AG08396 (cell line): ENCODE measurements at regions not wholly inside any gene's neighbourhood (a gene's known extent, or its start where the extent isn't known, plus 50 kb on each side); places are given as distances from the start of the nearest gene placed in this dataset.
"Not testable (repeated sequence)": the region's sequence is repeated elsewhere in the genome, so short reads cannot be mapped to it uniquely, and the experiment has no call there.

Experiments
- DNase-seq: peaks from one replicate; pipeline ENCODE4 v3.0.0; 2012; ENCODE audit warnings: low spot score, mixed read lengths

DNA sequence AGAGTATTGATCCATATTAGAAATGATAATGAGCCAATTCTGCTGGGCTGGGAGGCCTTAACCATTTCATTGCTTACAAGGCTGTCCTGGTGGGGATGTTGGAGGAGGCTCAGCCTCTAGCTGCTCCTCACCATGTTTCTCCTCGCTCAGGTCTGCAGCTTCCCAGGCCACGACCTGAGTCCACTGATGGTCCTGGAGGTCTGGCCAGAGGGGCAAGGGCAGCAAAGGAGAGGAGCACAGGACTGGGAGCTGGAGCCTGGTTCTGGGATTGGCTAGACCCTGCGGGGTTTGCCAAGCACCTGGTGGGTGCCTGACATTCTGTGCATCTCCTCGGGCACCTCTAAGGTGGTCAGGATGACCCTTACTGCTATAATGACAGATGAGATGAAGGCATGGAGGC is 92.6 kb downstream of the KIF26A start:
- no peak for DNase-seq

DNA sequence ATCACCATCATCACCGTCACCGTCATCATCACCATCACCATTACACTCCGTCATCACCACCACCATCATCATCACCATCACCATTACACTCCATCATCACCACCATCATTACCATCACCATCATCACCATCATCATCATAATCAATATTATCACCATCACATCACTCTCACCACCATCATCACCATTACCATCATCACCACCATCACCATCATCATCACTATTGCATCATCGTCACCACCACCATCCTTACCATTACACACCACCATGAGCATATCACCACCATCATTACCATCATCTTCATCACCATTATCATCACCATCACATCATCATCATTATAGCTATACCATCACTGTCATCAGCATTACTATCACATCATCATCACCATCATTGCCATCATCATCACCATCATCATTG is 93.7 kb downstream of the KIF26A start:
- no peak for DNase-seq

DNA sequence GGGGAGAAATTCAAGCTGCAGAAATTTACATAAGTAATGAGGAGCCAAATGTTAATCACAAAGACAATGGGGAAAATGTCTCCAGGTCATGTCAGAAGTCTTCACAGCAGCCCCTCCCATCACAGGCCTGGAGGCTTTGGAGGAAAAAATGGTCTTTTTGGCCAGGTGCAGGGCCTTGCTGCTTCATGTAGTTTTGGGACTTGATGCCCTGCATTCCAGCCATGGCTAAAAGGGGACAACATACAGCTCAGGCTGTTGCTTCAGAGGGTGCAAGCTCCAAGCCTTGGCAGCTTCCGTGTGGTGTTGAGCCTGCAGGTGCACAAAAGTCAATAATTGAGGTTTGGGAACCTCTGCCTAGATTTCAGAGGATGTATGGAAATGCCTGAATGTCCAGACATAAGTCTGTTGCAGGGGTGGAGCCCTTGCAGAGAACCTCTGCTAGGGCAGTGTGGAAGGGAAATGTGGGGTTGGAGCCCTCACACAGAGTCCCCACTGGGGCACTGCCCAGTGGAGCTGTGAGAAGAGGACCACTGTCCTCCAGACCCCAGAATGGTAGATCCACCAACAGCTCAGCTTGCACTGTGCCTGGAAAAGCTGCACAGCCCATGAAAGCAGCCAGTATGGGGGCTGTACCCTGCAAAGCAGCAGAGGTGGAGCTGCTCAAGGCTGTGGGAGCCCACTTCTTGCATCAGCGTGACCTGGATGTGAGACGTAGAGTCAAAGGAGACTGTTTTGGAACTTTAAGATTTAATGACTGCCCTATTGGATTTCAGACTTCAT is 95.8 kb downstream of the KIF26A start:
- not testable (repeated sequence) for DNase-seq

DNA sequence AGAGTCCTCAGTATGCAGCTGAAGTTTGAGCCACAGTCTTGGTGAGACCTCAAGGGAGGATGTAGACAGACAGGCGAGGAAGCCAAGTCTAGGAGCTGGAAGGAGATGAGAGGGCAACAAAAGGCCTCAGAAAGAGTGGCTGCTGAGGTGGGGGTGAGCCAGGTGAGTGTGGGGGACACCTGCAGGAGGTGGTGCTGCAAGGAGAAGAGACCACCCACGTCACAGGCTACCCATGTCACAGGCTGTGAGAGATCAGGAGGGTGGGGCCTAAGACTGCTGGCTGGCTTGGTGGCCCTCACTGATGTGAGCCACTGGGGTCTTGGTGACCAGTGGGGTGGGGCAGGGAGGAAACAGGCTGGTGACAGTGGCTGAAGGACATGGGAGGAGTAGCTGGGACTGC is 97.3 kb downstream of the KIF26A start:
- no peak for DNase-seq

DNA sequence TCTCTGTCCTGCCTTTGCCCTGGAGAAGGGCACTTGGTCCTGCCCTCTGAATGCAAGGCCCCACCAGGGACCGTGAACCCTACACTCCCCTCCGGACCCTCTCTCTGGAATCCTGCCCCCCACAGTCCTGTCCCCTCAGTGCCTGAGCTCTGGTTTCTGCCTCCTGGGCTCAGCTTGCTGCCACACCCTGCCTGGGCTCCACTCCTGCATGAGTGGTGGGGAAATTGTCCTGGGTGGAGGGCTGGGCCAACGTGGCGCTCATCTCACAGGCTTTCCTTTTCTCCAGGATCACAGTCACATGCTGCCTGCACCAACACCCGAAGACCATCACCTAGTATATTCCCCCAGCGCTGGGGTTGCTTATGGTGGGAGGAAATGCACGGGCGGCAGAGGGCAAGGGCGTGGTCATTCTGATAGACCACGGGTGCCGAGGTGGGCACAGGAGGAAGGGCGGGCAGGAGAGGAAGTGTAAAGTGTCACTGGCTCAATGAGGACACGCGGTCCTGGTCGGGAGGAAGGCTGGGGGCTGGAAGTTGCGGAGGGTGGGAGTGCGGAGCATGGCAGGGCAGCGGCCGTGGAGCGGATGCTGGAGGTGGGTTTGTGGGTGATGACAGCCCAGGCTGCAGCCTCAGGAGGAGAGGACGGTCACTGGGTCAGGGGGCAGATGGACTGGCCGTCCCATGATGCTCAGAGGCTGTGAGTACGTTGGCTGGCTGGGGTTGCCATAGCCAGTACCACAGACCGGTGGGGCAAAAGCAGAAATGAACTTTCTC is 99.5 kb downstream of the KIF26A start:
- no peak for DNase-seq

DNA sequence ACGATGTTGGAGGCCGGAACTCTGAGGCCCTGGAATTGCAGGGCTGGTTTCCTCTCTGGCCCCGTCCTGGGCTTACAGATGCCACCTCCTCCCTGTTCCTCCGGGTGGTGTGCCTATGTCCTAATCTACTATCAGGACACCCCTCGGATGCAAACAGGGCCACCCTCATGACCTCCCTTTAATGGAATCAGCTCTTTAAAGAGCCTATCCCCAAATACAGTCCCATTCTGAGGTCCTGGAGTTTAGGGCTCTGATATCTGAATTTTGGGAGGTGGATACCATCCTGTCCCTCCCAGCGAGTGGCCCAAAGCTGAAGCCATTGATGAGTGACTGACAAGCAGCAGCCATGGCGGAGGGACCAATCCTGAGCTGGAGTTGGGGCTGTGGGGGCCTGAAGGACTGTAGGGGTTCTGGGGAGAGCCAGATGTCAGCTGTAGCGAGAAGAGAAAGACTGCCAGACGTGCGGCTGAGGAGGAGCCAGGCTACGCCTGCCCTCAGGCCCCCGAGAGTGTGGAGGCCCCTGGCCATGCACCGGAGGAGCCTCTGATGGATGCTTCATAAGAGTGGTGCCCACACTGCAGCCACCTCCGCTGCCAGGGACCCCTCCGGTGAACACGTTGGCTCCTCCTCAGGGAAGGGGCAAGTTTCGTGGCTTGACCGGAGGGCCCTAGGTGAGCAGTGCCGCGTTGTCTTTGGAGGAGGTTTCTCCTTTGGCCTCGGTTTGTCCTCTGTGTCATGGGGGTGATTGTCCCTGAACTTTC is 100.2 kb downstream of the KIF26A start:
- no peak for DNase-seq

DNA sequence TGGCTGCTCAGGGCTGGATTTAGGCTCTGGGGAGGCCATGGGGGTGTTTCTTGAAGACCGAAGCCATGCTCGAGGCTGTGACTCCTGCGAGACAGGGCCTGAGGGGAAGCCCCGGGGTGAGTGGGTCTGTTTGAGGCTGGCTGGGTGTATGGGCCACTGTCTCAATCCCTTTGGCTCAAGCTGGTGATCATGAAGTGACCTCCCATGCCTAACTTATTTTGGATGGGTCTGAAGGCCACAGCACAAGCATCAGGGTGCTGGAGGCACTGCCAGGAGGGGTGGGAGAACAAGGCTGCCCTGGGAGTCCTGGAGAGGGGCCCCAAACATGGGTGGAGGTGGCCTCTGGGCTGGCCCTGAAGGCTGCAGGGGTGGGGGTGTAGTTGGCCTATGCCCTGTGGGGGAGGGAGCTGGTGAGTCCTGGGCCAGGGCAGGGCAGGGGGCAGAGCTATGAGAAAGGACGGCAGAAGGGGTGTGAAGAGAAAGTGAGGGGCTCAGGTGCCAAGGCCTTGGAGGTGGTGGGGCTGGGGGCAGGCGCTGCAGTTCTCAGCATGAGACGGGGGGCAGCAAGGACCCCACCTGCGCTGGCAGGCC is 100.9 kb downstream of the KIF26A start:
- no peak for DNase-seq

DNA sequence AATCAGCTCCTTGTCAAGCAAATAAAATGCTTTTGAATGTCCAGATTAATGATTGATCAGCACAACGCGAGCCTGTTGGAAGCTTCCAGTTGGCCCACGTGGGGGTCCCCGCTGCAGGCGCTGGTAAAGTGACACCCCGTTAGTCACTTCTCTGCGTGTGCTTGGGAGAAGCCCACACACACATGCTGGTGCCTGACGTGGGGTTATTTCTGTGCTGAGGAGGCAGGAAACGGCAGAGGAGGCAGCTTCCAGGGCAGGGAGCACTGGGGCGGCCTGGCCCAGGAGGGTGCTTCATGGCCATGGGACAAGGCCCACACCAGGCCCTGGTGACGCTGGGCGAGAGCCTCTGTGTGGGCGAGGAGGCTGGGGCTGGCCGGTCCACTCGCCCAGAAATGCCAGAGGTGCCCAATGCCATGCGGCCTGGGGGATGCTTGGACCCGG is 101.5 kb downstream of the KIF26A start:
- DNase-seq = no peak

DNA sequence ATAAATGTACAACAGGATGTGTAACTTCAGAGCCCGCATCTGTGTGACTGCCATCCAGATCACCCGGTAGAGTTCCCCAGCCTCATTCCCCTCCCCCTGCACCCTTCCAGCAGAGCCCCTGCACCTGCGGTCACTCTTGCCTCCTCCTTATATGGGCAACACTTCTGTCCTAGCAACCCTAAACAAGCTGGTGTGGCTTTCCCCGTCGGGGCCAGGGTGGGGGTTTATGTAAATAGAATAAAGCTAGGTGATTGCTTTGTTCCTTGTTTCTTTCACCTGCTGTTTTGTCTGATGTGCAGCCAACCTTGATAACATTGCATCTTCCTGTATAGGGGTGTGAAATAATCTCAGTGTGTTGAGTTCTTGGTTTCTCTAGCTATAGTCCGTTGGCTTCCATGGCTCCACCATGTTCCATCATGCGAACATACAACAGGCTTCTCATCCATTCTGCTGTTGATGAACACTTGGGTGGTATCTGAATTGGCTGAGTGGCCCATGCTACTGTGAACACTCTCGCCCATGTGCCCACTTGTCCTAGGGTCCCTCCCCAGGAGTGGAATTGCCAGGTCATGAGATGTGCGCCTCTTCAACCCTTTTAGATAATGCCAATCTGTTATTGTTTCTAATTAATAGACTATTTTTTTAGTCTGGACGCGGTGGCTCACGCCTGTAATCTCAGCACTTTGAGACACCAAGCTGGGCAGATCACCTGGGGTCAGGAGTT is 102.2 kb downstream of the KIF26A start:
- no peak for DNase-seq

DNA sequence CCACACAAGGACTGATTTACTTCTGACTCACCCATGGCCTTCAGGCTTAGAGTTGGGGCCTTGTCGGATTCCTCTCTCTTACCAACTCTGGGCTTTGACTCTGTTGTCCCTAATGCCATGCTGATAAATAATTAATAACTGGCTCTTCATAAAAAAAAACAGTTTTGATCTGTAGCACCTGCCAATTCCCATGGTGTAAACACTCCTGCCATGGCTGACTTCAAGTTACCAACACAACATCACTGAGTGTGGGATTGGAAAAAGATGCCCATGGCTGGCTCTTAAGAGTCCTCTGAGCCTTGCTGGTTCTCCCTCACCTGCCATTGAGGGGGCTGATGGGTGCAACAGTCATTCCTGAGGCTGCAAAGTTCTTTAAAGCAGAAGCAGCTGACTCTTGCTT is 104.8 kb downstream of the KIF26A start:
- DNase-seq = no peak

DNA sequence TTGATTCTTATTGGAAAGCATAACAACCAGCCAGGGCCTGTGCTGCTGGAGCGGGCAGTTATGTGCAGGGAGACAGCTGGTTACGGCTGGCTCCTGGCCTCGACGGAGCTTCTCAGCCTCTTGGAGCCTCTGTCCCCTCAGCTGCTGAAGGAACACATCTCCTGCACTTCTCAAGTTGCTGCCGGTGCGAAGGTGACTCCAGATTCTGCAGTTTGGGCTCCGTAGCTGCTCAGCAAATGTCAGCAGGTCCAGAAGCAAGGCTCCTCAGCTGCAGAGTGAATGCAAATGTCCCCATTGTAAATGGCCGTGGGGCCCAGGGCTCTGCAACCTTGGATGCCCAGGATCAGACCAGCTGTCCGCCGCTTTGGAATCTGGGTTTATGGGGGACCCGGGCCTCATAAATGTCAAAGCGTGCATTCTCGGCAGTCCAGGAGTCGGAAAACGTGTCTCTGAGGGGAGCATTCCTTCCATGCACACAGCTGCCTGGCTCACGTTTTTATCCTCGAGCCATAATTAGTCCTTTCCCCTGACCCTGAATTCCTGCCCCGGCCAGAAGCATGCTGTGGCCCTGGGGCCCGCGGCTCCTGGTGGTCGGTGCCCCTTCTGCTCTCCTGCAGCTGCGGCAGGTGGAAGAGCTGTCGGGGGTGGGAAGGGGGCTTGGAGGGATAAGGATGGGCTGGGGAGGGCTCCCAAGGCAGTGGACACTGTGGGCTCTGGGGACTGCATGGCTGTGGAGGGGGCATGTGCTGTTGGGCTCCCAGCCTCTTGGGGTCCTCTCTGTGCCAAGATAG is 106.0 kb downstream of the KIF26A start:
- no peak for DNase-seq

DNA sequence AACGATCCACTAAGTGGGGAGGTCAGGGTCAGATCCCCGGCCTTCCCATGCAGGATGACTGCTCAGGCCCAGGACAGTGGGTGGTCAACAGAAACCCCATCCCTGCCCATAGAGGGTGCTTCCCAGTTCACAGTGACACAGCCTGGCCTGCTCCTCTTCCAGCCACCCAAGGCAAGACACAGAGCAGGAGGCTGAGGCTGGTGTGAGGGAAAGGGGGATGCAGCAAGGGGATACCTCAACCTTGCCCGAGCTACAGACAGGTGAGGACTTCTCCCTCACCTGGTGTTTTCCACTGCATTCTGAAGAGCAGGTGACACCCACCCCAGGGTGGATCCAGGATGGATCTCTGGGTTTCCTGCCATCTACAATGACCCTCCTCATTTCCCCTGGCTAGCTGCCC is 106.7 kb downstream of the KIF26A start:
- no peak for DNase-seq

DNA sequence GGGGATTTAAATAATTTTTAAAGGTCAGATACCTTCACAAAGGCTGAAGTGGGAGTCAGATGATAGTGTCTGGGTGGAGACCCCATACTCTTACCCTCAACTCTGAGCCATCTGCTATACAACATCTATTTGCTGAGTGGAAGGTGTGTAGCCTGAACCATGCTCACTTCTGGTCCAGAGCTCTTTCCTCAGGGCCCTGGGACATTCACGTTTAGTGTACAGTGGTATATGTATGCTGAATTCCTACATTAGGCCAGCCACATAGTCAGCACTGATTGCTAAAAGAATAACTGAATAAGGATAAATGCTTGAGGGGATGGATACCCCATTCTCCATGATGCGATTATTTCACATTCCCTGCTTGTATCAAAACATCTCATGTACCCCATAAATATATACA is 107.3 kb downstream of the KIF26A start:
- DNase-seq = no peak

DNA sequence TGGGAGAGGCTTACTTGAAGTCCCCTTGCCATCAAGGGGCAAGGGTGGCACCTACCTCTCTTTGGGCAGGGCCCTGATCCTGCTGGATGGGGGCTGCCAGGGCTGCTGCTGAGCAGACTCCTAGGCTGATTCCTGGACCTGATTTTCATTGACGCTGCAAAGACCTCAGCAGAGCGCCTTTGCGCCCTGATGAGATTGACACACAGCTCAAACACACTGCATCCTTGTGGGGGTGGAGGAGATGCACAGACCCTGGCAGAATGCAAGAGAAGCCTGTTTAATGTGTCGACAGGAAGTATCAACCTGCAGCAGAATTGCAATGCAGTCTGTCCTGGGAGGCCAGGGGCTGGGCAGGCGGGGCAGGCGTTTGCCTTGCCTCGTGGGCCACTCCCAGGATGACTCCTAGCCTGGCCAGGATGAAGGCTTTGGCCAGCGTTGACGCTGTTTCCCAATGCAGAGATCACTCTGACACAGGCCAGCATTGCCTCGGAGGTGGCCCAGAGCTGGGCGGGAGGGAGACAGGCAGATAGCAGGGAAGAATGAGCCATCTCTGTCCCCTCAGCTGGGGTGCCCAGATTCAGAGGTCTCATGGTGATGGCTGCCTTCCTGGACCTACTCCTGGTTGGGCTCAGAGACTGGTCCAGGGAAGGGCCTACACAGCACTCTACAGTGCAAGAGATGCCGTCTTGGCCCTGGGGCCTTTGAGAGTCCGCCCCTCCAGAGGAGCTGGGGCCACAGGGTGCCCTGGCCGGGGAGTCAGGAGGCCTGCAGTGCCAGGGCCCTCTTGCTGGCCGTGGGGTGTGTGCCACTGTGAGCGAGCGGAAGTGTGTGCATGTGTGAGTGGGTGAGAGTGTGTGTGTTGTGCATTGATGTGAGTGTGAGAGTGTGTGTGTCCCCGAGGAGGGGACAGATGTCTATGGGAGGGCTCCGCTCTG is 108.3 kb downstream of the KIF26A start:
- no peak for DNase-seq

DNA sequence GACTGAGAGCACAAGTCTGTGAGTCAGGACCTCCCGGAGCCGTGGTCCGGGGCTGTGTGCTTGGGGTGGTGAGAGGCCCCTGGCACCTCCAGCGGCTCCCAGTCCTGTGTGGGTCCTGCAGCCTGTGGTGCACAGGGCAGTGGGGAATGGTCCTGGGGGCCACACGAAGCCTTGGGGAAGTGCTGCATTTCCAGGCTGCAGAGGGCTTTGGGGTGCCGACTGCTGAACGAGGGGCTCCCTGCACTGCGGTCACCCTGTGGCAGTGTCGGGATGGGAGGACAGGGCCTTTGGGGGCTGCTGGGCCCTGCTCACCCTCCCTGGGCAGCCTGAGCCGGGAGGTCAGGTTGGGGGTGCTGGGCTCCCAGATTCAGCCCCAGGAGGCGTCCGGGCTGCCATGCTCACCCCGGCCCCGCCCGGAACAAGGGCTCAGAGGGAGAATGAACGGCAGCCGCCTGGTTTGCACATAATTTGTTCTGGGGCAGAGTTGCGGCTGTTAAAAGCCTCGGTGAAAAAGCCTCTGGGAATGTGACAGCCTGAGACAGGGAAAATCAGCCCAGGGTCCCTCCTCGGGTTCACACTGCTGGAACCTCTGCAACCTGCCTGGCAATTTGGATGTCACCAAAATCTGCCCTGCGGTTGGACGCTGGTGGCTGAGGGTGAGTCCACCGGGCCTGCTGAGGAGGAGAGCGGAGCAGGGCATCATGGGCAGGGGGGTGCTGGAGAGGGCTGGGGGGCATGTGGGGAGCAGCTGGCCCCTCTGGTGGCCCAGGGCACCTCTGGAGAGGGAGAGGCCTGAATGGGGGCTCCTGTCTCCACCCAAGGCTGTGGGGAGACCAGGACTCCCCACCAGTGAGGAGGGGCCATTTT is 109.2 kb downstream of the KIF26A start:
- DNase-seq = no peak

DNA sequence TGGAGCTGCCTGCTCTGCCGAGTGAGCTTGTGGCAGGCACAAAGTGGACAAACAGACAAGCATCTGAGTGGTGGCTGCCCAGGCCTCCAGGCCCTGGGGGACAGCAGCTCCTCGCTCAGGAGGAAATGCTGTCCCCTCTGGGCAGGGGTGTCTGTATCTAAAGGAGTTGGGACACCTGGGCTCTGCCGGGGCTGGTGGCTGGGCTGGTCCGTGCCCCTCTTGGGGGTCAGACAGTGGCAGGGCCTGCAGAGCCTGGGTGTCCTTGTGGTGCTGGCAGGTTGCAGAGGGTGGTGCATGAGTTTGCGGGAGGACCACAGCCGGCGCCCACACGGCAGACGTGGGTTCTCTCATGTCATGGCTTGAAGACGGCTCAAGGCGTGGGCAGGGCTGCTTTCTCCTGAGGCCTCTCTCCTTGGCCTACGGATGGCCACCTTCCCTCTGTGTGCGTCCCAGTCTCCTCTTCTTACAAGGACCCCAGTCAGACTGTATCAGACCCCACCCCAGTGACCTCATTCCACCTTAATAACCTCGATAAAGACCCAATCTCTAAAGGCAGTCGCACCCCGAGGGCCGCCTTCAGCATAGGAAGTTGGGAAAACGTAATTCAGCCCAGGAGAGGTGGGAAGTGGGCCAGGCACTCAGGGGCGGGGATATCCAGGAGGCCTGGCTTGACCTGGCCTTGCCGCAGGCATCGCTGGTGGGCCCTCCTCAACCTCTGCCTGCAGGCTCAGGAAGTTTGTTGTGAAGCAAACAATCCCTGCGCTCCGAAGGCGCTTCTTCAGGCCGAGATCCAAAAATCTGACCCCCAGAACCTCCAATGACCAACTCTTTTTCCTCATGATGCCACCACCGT is 110.0 kb downstream of the KIF26A start:
- no peak for DNase-seq

DNA sequence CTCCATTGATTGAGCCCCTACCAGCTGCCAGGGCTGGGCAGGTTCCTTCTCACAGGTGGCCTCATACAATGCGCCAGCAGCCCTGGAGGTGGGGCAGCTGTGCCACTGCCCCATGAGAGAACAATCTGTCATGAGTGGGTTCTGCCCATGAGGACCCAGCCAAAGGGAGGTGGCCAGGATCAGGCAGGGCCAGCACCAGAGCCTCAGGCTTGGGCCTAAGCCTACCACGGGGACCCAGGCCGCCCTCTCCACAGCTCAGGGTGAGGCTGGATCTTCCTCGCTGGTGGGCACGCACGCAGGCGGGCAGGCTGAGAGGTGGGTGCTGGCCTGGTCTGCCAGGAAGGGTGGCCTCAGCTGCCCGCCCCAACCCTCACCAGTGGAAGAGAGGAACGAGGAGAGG is 110.7 kb downstream of the KIF26A start:
- no peak for DNase-seq

DNA sequence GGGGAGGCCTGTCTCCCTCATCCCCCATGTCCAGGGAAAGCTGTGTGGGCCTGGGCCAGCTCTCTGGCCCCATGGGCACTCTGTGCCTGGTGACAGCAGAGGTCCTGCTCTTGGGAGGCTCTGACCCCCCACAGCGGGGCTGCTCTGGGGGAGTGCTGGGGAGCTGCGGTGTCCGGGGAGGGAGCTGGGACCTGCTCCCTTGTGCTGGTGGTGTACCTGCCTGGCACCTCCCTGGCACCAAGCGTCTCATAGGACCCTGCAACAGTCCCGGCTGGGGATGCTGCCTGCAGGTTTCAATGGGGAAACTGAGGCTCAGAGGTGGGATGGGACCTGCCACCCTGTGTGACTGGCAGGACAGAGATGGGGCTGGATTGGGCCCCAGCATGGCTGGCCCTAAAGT is 111.3 kb downstream of the KIF26A start:
- no peak for DNase-seq
